A549 (cell line): ENCODE measurements at regions not wholly inside any gene's neighbourhood (a gene's known extent, or its start where the extent isn't known, plus 50 kb on each side); places are given as distances from the start of the nearest gene placed in this dataset.

ENCODE experiments used
- EP300 ChIP-seq, 2 experiments: fragments of >200 bp; sonication (Bioruptor Twin); formaldehyde crosslinking; IDR thresholded peaks; 2 replicates in 1 of 2; 3 replicates in 1 of 2; pipeline ENCODE4 v1.6.1; 2016 to 2017
- RARB ChIP-seq: fragments of 250-450 bp; sonication (Bioruptor Pico); IDR thresholded peaks from 2 replicates; pipeline ENCODE4 v1.8.0; 2021; ENCODE audit warnings: mild to moderate bottlenecking, moderate library complexity
- SMC3 ChIP-seq: fragments of >200 bp; sonication (Bioruptor Twin); formaldehyde crosslinking; IDR thresholded peaks from 3 replicates; pipeline ENCODE4 v1.6.1; 2018; ENCODE audit warnings: inconsistent platforms
- TF ChIP-seq, protein P1 (sequence below): fragments of >200 bp; sonication (Bioruptor Twin); formaldehyde crosslinking; IDR thresholded peaks from 3 replicates; pipeline ENCODE4 v1.5.1; 2016
- TF ChIP-seq, protein P2 (sequence below): fragments of >200 bp; sonication (Bioruptor Twin); formaldehyde crosslinking; IDR thresholded peaks from 2 replicates; pipeline ENCODE4 v1.6.1; 2016

- TF ChIP-seq, protein P1, sequence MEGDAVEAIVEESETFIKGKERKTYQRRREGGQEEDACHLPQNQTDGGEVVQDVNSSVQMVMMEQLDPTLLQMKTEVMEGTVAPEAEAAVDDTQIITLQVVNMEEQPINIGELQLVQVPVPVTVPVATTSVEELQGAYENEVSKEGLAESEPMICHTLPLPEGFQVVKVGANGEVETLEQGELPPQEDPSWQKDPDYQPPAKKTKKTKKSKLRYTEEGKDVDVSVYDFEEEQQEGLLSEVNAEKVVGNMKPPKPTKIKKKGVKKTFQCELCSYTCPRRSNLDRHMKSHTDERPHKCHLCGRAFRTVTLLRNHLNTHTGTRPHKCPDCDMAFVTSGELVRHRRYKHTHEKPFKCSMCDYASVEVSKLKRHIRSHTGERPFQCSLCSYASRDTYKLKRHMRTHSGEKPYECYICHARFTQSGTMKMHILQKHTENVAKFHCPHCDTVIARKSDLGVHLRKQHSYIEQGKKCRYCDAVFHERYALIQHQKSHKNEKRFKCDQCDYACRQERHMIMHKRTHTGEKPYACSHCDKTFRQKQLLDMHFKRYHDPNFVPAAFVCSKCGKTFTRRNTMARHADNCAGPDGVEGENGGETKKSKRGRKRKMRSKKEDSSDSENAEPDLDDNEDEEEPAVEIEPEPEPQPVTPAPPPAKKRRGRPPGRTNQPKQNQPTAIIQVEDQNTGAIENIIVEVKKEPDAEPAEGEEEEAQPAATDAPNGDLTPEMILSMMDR = no peak
- TF ChIP-seq SMC3 = no peak
- TF ChIP-seq EP300 (IDR thresholded peaks at IDR 0.05) = no peak
- TF ChIP-seq, protein P2, sequence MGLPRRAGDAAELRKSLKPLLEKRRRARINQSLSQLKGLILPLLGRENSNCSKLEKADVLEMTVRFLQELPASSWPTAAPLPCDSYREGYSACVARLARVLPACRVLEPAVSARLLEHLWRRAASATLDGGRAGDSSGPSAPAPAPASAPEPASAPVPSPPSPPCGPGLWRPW = no peak
- no peak for TF ChIP-seq RARB (CRISPR knock-in tag)
These were observed 54.3 kb upstream of the NDUFV2 start for GRCh38 chr18:9048236-9048635.
